ENCODE measurements at regions not wholly inside any gene's neighbourhood (a gene's known extent, or its start where the extent isn't known, plus 50 kb on each side); places are given as distances from the start of the nearest gene placed in this dataset.

DNA sequence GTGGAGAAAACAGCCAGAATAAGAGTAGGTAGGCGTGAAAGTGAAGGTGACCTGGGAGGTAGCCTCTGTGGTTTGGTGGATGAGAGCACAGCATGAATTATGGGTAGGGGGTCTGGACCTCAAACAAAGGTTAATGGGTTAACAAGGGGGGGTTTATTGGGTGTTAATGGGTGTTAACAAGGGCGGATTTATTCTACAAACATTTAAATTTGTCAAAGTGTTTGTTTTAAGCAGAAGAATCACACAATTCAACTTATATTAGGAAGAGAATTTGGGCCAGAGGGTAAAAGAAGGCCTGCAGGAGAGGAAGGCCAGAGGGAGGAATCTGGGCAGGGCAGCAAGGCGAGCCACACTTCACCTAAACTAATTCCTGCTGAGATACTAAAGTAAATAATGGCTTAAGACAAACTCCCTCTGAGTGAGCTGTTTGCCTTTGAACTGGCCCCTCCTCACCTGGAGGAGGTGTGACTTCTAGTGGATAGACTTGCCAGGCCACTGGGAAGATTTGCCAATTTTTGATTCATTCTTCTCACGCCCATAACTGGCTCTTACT lies 191.7 kb downstream of the GIPC2 start:
- Histone ChIP-seq H3K27ac (ENCODE audit: low read depth, low read length) (no peak overlapping the region), H3K4me1 (ENCODE audit: control insufficient read depth, low read length) (no peaks in the 10 kb centered on the region), H3K36me3 (ENCODE audit: control insufficient read depth, low read length) (no peaks in the 10 kb centered on the region), H3K9me2 (replicated peaks; ENCODE audit: control insufficient read depth, low read length) (no peaks in the 10 kb centered on the region), H4K20me1 (ENCODE audit: control insufficient read depth, insufficient read depth, low read depth, low read length) (no peaks in the 10 kb centered on the region), H3K4me3 (ENCODE audit: low read length) (no peak overlapping the region), H3F3A (ENCODE audit: control insufficient read depth, insufficient read depth) (no peaks in the 10 kb centered on the region), H3K4me2 (ENCODE audit: low read length) (no peak overlapping the region), H3K9me3 (ENCODE audit: control insufficient read depth, insufficient read depth, low read length) (no peaks in the 10 kb centered on the region), H3K79me2 (ENCODE audit: control insufficient read depth, low read length) (no peaks in the 10 kb centered on the region), H3K27me3 (ENCODE audit: control insufficient read depth, low read length) (no peaks in the 10 kb centered on the region)
- no peak for TF ChIP-seq EZH2phosphoT487 (IDR thresholded peaks at IDR 0.05; ENCODE audit: borderline replicate concordance, low read length)
- TF ChIP-seq, protein P1, sequence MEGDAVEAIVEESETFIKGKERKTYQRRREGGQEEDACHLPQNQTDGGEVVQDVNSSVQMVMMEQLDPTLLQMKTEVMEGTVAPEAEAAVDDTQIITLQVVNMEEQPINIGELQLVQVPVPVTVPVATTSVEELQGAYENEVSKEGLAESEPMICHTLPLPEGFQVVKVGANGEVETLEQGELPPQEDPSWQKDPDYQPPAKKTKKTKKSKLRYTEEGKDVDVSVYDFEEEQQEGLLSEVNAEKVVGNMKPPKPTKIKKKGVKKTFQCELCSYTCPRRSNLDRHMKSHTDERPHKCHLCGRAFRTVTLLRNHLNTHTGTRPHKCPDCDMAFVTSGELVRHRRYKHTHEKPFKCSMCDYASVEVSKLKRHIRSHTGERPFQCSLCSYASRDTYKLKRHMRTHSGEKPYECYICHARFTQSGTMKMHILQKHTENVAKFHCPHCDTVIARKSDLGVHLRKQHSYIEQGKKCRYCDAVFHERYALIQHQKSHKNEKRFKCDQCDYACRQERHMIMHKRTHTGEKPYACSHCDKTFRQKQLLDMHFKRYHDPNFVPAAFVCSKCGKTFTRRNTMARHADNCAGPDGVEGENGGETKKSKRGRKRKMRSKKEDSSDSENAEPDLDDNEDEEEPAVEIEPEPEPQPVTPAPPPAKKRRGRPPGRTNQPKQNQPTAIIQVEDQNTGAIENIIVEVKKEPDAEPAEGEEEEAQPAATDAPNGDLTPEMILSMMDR (IDR thresholded peaks at IDR 0.05; ENCODE audit: low read depth, low read length, poor library complexity, severe bottlenecking), result no peak

DNA sequence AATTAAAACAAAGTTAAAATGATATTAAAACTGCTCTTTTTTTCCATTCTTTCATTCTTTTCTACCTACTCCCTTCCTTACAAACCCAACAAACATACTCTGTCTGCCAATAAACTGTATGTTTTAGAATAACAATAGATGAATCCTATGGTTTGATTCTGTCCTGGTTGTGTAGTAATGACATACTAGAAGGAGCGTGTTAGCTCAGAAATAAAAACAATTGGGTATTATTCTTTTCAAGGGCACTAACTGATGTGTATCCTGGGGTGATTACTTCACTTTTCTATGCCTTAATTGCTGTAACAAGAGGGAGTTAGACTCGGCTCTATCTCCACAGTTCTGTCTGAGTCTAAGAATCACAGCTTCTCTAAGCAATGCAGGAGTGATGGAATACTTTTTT lies 194.4 kb downstream of the GIPC2 start:
- no peak overlapping the region for H3K4me2 ChIP-seq (ENCODE audit: low read length)
- H3K27me3 ChIP-seq (ENCODE audit: control insufficient read depth, low read length), result no peaks in the 10 kb centered on the region
- no peaks in the 10 kb centered on the region for H3K79me2 ChIP-seq (ENCODE audit: control insufficient read depth, low read length)
- H3K4me3 ChIP-seq (ENCODE audit: low read length), result no peak overlapping the region
- no peaks in the 10 kb centered on the region for H4K20me1 ChIP-seq (ENCODE audit: control insufficient read depth, insufficient read depth, low read depth, low read length)
- no peak overlapping the region for H3K27ac ChIP-seq (ENCODE audit: low read depth, low read length)
- H3K9me3 ChIP-seq (ENCODE audit: control insufficient read depth, insufficient read depth, low read length), result no peaks in the 10 kb centered on the region
- no peaks in the 10 kb centered on the region for H3K9me2 ChIP-seq (replicated peaks; ENCODE audit: control insufficient read depth, low read length)
- no peaks in the 10 kb centered on the region for H3K4me1 ChIP-seq (ENCODE audit: control insufficient read depth, low read length)
- H3F3A ChIP-seq (ENCODE audit: control insufficient read depth, insufficient read depth), result no peaks in the 10 kb centered on the region
- no peaks in the 10 kb centered on the region for H3K36me3 ChIP-seq (ENCODE audit: control insufficient read depth, low read length)
- TF ChIP-seq, protein P1 (IDR thresholded peaks at IDR 0.05; ENCODE audit: low read depth, low read length, poor library complexity, severe bottlenecking), result no peak
- no peak for TF ChIP-seq EZH2phosphoT487 (IDR thresholded peaks at IDR 0.05; ENCODE audit: borderline replicate concordance, low read length)

DNA sequence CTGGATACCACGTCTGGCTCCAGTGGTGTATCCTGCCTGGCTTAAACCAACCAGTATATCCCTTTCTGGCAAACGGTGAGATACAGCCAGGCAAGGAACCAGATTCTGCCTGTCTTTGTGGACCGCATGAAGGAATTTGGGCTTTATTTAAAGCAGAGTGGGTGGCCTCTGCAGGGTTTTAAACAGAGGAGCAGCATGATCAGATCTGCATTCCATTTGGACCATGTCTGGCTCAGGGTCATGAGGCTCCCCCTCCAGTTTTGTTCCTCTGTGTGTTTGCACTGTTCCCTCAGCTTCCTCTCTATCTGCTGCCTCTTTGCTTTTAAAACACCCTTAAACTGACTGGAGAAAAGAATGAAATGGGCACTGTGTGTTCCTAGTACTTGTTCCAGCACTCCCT lies 195.0 kb downstream of the GIPC2 start:
- Histone ChIP-seq H3K27me3 (ENCODE audit: control insufficient read depth, low read length) (no peaks in the 10 kb centered on the region), H3K4me2 (ENCODE audit: low read length) (no peak overlapping the region)
- no peak for TF ChIP-seq EZH2phosphoT487 (IDR thresholded peaks at IDR 0.05; ENCODE audit: borderline replicate concordance, low read length)
- TF ChIP-seq, protein P1 (IDR thresholded peaks at IDR 0.05; ENCODE audit: low read depth, low read length, poor library complexity, severe bottlenecking), result no peak

More for the DNA sequence above, 195.0 kb downstream of the GIPC2 start:
- Histone ChIP-seq H3K9me3 (ENCODE audit: control insufficient read depth, insufficient read depth, low read length) (no peaks in the 10 kb centered on the region), H3K9me2 (replicated peaks; ENCODE audit: control insufficient read depth, low read length) (no peaks in the 10 kb centered on the region), H3K4me1 (ENCODE audit: control insufficient read depth, low read length) (no peaks in the 10 kb centered on the region), H3F3A (ENCODE audit: control insufficient read depth, insufficient read depth) (no peaks in the 10 kb centered on the region), H3K36me3 (ENCODE audit: control insufficient read depth, low read length) (no peaks in the 10 kb centered on the region), H4K20me1 (ENCODE audit: control insufficient read depth, insufficient read depth, low read depth, low read length) (no peaks in the 10 kb centered on the region), H3K79me2 (ENCODE audit: control insufficient read depth, low read length) (no peaks in the 10 kb centered on the region), H3K4me3 (ENCODE audit: low read length) (no peak overlapping the region), H3K27ac (ENCODE audit: low read depth, low read length) (no peak overlapping the region)
